ENCODE measurements at regions not wholly inside any gene's neighbourhood (a gene's known extent, or its start where the extent isn't known, plus 50 kb on each side); places are given as distances from the start of the nearest gene placed in this dataset.

GRCh38 chr4:156390599-156391324 is 437.1 kb upstream of the CTSO start:
- 71 to 72% methylated on average over 4 of the region's 4 CpGs for WGBS, 2 donors

DNA sequence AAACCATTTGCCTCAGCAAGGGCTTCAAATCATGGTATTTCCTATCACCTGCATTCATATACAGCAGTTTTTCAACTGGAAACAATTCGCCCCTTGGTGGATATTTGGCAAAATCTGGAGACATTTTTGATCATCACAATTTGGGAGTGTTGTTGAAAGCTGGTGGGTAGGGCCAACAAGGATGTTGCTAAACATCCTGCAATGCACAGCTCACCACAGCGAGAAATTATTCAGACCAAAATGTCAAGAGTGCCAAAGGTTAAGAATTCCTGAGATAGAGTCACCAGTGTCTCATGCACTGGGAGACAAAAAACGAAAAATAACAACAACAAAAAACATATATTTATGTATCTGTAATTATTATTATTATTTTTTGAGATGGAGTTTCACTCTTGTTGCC is 435.2 kb upstream of the CTSO start:
- H3K4me3 ChIP-seq (ENCODE audit: low read depth, poor library complexity, severe bottlenecking) = no peak overlapping the region
- intact Hi-C loops (cut with DNase I; ENCODE audit: low total_unique reads) = no loop called here
- TF ChIP-seq CTCF (IDR thresholded peaks at IDR 0.05) = no peak
- TF ChIP-seq POLR2A (IDR thresholded peaks at IDR 0.05) = no peak
- WGBS, 2 donors = 82 to 83% methylated on average over 3 of the region's 3 CpGs
- no peak for DNase-seq (ENCODE audit: low spot score in 2 of 2)

More at GRCh38 chr4:156390599-156391324, 437.1 kb upstream of the CTSO start:
- TF ChIP-seq CTCF (IDR thresholded peaks at IDR 0.05) = no peak
- TF ChIP-seq POLR2A (IDR thresholded peaks at IDR 0.05) = no peak
- intact Hi-C loops (cut with DNase I; ENCODE audit: low total_unique reads) = no loop called here
- no peak overlapping the region for H3K4me3 ChIP-seq (ENCODE audit: low read depth, poor library complexity, severe bottlenecking)
- no peak for DNase-seq (ENCODE audit: low spot score in 2 of 2)

DNA sequence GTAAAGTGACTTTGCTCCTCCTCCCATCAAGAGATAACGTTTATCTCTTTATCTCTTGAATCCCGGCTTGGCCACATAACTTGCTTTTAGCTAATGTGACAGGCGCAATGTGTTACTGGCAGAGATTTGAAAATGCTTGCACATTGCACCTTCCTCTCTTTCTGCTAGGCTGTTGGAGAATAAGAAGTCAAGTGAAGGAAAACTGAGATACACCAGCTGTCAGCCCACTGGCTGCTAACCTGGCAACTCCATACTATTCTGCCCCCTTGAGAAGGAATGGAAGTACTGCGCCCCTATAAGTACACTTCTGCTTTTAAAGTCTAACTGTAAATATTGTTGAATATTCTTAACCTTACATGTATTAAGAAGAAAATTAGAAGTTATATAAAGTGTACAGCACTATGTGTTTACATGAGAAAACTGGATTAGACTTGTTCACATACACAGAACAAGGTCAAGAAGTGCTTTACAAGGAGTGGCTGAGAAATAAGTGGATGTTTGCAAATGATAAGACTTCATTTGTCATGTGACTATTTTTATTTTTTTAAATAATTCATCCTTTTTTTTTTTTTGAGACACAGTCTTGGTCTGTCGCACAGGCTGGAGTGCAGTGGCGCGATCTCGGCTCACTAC is 424.5 kb upstream of the CTSO start:
- no peak overlapping the region for H3K4me3 ChIP-seq (ENCODE audit: low read depth, poor library complexity, severe bottlenecking)
- intact Hi-C loops (cut with DNase I; ENCODE audit: low total_unique reads) = no loop called here
- TF ChIP-seq POLR2A (IDR thresholded peaks at IDR 0.05) (no peak), CTCF (IDR thresholded peaks at IDR 0.05) (no peak)
- DNase-seq (ENCODE audit: low spot score in 2 of 2) = peak in 1 of 2 donors; percentile 17
- 80 to 87% methylated on average over 8 of the region's 8 CpGs for WGBS, 2 donors

GRCh38 chr4:156377036-156377710 is 423.5 kb upstream of the CTSO start:
- DNase-seq (ENCODE audit: low spot score in 2 of 2) = no peak
- WGBS, 2 donors = 80 to 82% methylated on average over 5 of the region's 5 CpGs
- no peak for TF ChIP-seq CTCF (IDR thresholded peaks at IDR 0.05)
- no peak for TF ChIP-seq POLR2A (IDR thresholded peaks at IDR 0.05)
- no peak overlapping the region for H3K4me3 ChIP-seq (ENCODE audit: low read depth, poor library complexity, severe bottlenecking)
- intact Hi-C loops (cut with DNase I; ENCODE audit: low total_unique reads) = no loop called here

DNA sequence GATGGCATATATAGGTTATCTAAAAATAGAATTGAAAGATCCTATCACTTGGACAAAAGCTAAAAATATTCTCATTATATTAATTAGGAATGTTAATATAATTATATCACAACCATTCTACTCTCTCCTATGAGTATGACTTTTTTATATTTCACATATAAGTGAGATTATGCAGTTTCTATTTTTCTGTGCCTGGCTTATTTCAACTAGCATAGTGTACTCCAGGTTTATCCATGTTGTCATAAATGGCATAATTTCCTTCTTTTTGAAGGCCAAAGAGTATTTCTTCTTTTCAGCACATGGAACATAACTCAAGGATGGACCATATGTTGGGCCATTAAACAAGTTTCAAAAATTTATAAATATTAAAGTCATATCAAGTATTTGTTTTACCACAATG is 421.2 kb upstream of the CTSO start:
- intact Hi-C loops (cut with DNase I; ENCODE audit: low total_unique reads) = no loop called here
- no peak overlapping the region for H3K4me3 ChIP-seq (ENCODE audit: low read depth, poor library complexity, severe bottlenecking)
- no peak for DNase-seq (ENCODE audit: low spot score in 2 of 2)
- TF ChIP-seq CTCF (IDR thresholded peaks at IDR 0.05) = no peak
- TF ChIP-seq POLR2A (IDR thresholded peaks at IDR 0.05) = no peak

All from lower leg skin (tissue), 4 donors.